Astrocyte (in vitro differentiated cells and primary cell): ENCODE measurements at regions not wholly inside any gene's neighbourhood (a gene's known extent, or its start where the extent isn't known, plus 50 kb on each side); places are given as distances from the start of the nearest gene placed in this dataset.

Experiments used
- DNase-seq: peaks from one replicate; pipeline ENCODE4 v3.0.0-alpha.2; 2010; ENCODE audit warnings: low read depth
- FAIRE-seq: peaks from 2 replicates; lab custom pipeline; 2011; peaks lifted over from hg19 to GRCh38; lab: Jason Lieb, UNC
- H2AFZ ChIP-seq: 2 replicates; pipeline ENCODE4 v1.6.0; 2012; ENCODE audit warnings: low read depth, low read length, inconsistent platforms
- H3K27ac ChIP-seq: 2 replicates; pipeline ENCODE4 v1.5.1; 2011; ENCODE audit warnings: low read depth, low read length, inconsistent platforms
- H3K27me3 ChIP-seq: 2 replicates; pipeline ENCODE4 v1.6.0; 2011; ENCODE audit warnings: low read length, inconsistent platforms; ENCODE audit not compliant: insufficient read depth
- H3K36me3 ChIP-seq: 2 replicates; pipeline ENCODE4 v1.5.1; 2011; ENCODE audit warnings: low read length, inconsistent platforms; ENCODE audit not compliant: insufficient read depth
- H3K4me1 ChIP-seq: 2 replicates; pipeline ENCODE4 v1.5.1; 2011; ENCODE audit warnings: low read length, inconsistent platforms; ENCODE audit not compliant: insufficient read depth
- H3K4me2 ChIP-seq: 2 replicates; pipeline ENCODE4 v1.6.0; 2012; ENCODE audit warnings: low read length, inconsistent platforms
- H3K4me3 ChIP-seq: 2 replicates; pipeline ENCODE4 v1.5.1; 2011; ENCODE audit warnings: low read depth, mild to moderate bottlenecking, low read length, inconsistent platforms; ENCODE audit not compliant: insufficient read depth
- H3K79me2 ChIP-seq: 2 replicates; pipeline ENCODE4 v1.6.0; 2012; ENCODE audit warnings: mild to moderate bottlenecking, low read length, inconsistent platforms; ENCODE audit not compliant: insufficient read depth
- H3K9ac ChIP-seq: 2 replicates; pipeline ENCODE4 v1.6.0; 2012; ENCODE audit warnings: mild to moderate bottlenecking, low read length, inconsistent platforms
- H3K9me3 ChIP-seq: 2 replicates; pipeline ENCODE4 v1.5.1; 2012; ENCODE audit warnings: low read depth, mild to moderate bottlenecking, low read length, inconsistent platforms; ENCODE audit not compliant: insufficient read depth
- H4K20me1 ChIP-seq: 2 replicates; pipeline ENCODE4 v1.6.0; 2012; ENCODE audit warnings: low read length, inconsistent platforms; ENCODE audit not compliant: insufficient read depth
- H3K27ac Mint-ChIP-seq: one replicate; pipeline ENCODE4 v1.8.0; 2021; ENCODE audit warnings: mild to moderate bottlenecking, mixed read lengths; ENCODE audit not compliant: unreplicated experiment
- H3K27me3 Mint-ChIP-seq: one replicate; pipeline ENCODE4 v1.8.0; 2021; ENCODE audit warnings: low read depth, mixed read lengths; ENCODE audit not compliant: unreplicated experiment
- H3K36me3 Mint-ChIP-seq: one replicate; pipeline ENCODE4 v1.8.0; 2021; ENCODE audit warnings: low read depth, mixed read lengths; ENCODE audit not compliant: unreplicated experiment
- H3K4me1 Mint-ChIP-seq: one replicate; pipeline ENCODE4 v1.8.0; 2021; ENCODE audit warnings: low read depth, mixed read lengths; ENCODE audit not compliant: unreplicated experiment
- H3K4me3 Mint-ChIP-seq: one replicate; pipeline ENCODE4 v1.8.0; 2021; ENCODE audit warnings: mild to moderate bottlenecking, moderate library complexity, mixed read lengths; ENCODE audit not compliant: unreplicated experiment
- H3K9me3 Mint-ChIP-seq: one replicate; pipeline ENCODE4 v1.8.0; 2021; ENCODE audit warnings: mild to moderate bottlenecking, mixed read lengths; ENCODE audit not compliant: unreplicated experiment
- EZH2 ChIP-seq: IDR thresholded peaks from 2 replicates; pipeline ENCODE4 v1.6.1; 2012; ENCODE audit warnings: mild to moderate bottlenecking, low read length, inconsistent platforms; ENCODE audit not compliant: insufficient read depth
- TF ChIP-seq, protein P1 (sequence below): IDR thresholded peaks from 2 replicates; pipeline ENCODE4 v1.5.1; 2011; ENCODE audit warnings: low read depth, mild to moderate bottlenecking, inconsistent platforms, low read length, moderate library complexity; ENCODE audit not compliant: insufficient read depth

DNA sequence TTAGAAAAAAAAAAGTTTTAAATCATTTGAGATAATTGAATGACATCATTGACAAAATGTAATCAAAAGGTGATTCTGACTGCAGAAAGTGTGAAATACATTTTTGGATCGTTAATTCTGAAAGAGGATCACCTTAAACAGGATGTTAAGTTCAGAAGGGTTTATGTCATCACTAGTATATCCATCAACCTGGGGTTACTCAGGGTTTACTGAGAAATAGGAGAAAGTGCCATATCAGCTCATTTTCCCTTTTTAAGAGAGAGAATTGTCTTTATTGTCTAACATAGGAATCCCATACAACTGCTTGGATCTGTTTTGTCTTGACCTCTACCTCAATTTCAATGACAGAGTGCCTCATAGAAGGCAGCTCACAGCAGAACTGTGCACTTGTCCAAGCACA, 466.1 kb upstream of the LINC00305 start:
- Histone ChIP-seq H4K20me1 (no peaks in the 10 kb centered on the region), H3K9ac (no peak overlapping the region), H3K4me2 (no peak overlapping the region), H3K9me3 (no peaks in the 10 kb centered on the region), H3K4me3 (no peak overlapping the region), H3K79me2 (no peaks in the 10 kb centered on the region), H2AFZ (no peak overlapping the region), H3K27me3 (no peaks in the 10 kb centered on the region), H3K27ac (no peak overlapping the region), H3K36me3 (no peaks in the 10 kb centered on the region), H3K4me1 (no peaks in the 10 kb centered on the region)
- Mint-ChIP-seq H3K9me3 (no peaks in the 10 kb centered on the region), H3K27ac (no peak overlapping the region), H3K27me3 (no peaks in the 10 kb centered on the region), H3K4me1 (no peaks in the 10 kb centered on the region), H3K4me3 (no peak overlapping the region), H3K36me3 (no peaks in the 10 kb centered on the region)
- no peak for TF ChIP-seq EZH2
- TF ChIP-seq, protein P1, sequence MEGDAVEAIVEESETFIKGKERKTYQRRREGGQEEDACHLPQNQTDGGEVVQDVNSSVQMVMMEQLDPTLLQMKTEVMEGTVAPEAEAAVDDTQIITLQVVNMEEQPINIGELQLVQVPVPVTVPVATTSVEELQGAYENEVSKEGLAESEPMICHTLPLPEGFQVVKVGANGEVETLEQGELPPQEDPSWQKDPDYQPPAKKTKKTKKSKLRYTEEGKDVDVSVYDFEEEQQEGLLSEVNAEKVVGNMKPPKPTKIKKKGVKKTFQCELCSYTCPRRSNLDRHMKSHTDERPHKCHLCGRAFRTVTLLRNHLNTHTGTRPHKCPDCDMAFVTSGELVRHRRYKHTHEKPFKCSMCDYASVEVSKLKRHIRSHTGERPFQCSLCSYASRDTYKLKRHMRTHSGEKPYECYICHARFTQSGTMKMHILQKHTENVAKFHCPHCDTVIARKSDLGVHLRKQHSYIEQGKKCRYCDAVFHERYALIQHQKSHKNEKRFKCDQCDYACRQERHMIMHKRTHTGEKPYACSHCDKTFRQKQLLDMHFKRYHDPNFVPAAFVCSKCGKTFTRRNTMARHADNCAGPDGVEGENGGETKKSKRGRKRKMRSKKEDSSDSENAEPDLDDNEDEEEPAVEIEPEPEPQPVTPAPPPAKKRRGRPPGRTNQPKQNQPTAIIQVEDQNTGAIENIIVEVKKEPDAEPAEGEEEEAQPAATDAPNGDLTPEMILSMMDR, result no peak
- FAIRE-seq (no peak), DNase-seq (no peak)

DNA sequence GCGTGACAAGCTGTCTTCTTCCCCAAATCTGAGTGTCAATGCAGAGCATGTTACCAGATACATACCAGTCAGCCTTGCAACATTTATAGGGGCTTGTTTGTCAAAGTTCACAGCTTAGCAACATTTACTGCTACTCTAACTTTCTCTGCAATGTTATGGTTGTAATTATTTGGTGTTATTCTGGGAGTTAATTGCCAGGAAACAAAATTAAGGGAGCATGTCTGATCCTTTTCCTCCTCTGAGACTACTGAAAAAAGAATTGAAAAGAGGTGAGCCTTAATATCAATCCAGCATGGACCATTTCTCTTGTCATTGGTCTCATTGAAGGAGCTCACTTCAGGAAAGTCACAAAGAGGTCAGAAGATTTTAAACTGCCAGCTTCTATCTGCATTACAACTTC, 465.6 kb upstream of the LINC00305 start:
- Mint-ChIP-seq H3K27ac (no peak overlapping the region), H3K4me1 (no peaks in the 10 kb centered on the region), H3K36me3 (no peaks in the 10 kb centered on the region), H3K9me3 (no peaks in the 10 kb centered on the region), H3K4me3 (no peak overlapping the region), H3K27me3 (no peaks in the 10 kb centered on the region)
- Histone ChIP-seq H3K4me2 (no peak overlapping the region), H3K4me3 (no peak overlapping the region), H2AFZ (no peak overlapping the region), H3K4me1 (no peaks in the 10 kb centered on the region), H3K9ac (no peak overlapping the region), H3K9me3 (no peaks in the 10 kb centered on the region), H3K79me2 (no peaks in the 10 kb centered on the region), H3K27me3 (no peaks in the 10 kb centered on the region), H3K36me3 (no peaks in the 10 kb centered on the region), H4K20me1 (no peaks in the 10 kb centered on the region), H3K27ac (no peak overlapping the region)
- no peak for DNase-seq
- no peak for TF ChIP-seq EZH2
- TF ChIP-seq, protein P1, result no peak
- no peak for FAIRE-seq

GRCh38 chr18:64592246-64592645, 443.4 kb upstream of the LINC00305 start:
- Histone ChIP-seq H3K36me3 (no peaks in the 10 kb centered on the region), H3K27ac (no peak overlapping the region), H3K4me1 (no peaks in the 10 kb centered on the region), H4K20me1 (no peaks in the 10 kb centered on the region), H3K4me3 (no peak overlapping the region), H3K4me2 (no peak overlapping the region), H3K9ac (no peak overlapping the region), H3K27me3 (no peaks in the 10 kb centered on the region), H2AFZ (no peak overlapping the region), H3K79me2 (no peaks in the 10 kb centered on the region), H3K9me3 (no peaks in the 10 kb centered on the region)
- no peak overlapping the region for H3K4me3 Mint-ChIP-seq
- no peak for TF ChIP-seq EZH2
- TF ChIP-seq, protein P1, result no peak
- DNase-seq, result no peak
- no peaks in the 10 kb centered on the region for H3K36me3 Mint-ChIP-seq
- no peaks in the 10 kb centered on the region for H3K27me3 Mint-ChIP-seq
- FAIRE-seq, result no peak
- no peaks in the 10 kb centered on the region for H3K4me1 Mint-ChIP-seq
- H3K27ac Mint-ChIP-seq, result no peak overlapping the region
- no peaks in the 10 kb centered on the region for H3K9me3 Mint-ChIP-seq
